Thyroid gland (tissue), 4 donors: ENCODE measurements at regions not wholly inside any gene's neighbourhood (a gene's known extent, or its start where the extent isn't known, plus 50 kb on each side); places are given as distances from the start of the nearest gene placed in this dataset.

ENCODE experiments used
- DNase-seq, 2 donors: peaks; one replicate each; pipeline ENCODE4 v3.0.0-alpha.2; 2019
- H3K27ac ChIP-seq, 3 donors: fragments of 200-600 bp; sonication (generic); 1 replicate in 2 of 3; 2 replicates in 1 of 3; pipeline ENCODE4 v1.5.1; 2016 to 2019; ENCODE audit warnings: mild to moderate bottlenecking in 1 of 3, moderate library complexity in 1 of 3
- H3K27me3 ChIP-seq: fragments of 200-600 bp; sonication (generic); one replicate; pipeline ENCODE4 v1.5.1; 2019
- H3K36me3 ChIP-seq, 2 donors: fragments of 200-600 bp; sonication (generic); one replicate each; pipeline ENCODE4 v1.5.1; 2016 to 2019
- H3K4me1 ChIP-seq, 2 donors: fragments of 200-600 bp; sonication (generic); one replicate each; pipeline ENCODE4 v1.5.1; 2017 to 2019
- H3K4me3 ChIP-seq, 3 donors: fragments of 200-600 bp; sonication (generic); replicated peaks in 1 of 3; 1 replicate in 2 of 3; 2 replicates in 1 of 3; pipeline ENCODE4 v1.5.1; 2016; ENCODE audit warnings: mild to moderate bottlenecking in 1 of 3
- H3K9me3 ChIP-seq: fragments of 200-600 bp; sonication (generic); one replicate; pipeline ENCODE4 v1.5.1; 2017
- POLR2A ChIP-seq, 2 donors: fragments of 450-650 bp; IDR thresholded peaks; one replicate each; pipeline ENCODE4 v1.6.1; 2017; ENCODE audit warnings: antibody characterized with exemption in 2 of 2, mild to moderate bottlenecking in 2 of 2, moderate library complexity in 1 of 2
- WGBS, 2 donors: methylation state at CpG; one replicate each; pipeline ENCODE4 v1.1.5; 2017; 5-methylcytosine and 5-hydroxymethylcytosine counted together
- intact Hi-C: fragments of 100-400 bp; cut with DNase I; formaldehyde crosslinking; loops from one replicate; pipeline ENCODE4 v1.15.1; 2023
- TF ChIP-seq, protein P1 (sequence below), 6 experiments: fragments of 200-600 bp in 3 of 6; fragments of 450-650 bp in 3 of 6; sonication (generic) in 3 of 6; IDR thresholded peaks; one replicate each; pipeline ENCODE4 v1.5.1; 2016 to 2019; ENCODE audit warnings: antibody characterized with exemption in 6 of 6, mild to moderate bottlenecking in 2 of 6, inconsistent platforms in 1 of 6, moderate library complexity in 1 of 6

DNA sequence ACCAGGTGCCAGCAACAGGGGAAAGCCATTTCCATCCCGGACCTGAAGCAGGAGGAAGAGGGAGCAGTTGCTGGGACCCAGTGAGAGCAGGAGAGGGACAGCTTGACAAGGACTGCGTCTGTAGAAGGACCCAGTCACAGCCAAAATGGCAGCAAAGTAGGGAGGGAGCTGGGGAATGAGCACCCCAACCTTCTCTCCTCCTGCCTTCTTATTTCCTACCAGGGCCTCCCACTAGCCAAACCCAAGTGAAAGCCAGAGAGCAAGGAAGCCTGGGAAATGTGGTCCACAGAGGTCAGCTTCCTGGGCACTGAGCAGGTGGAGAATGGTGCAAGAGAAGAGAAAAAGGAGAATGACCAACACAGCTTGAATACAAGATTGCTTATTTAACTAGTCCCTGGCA, 108.5 kb upstream of the MYL2 start:
- H3K27me3 ChIP-seq, result no peaks in the 10 kb centered on the region
- no peaks in the 10 kb centered on the region for H3K36me3 ChIP-seq
- H3K4me3 ChIP-seq, result no peak overlapping the region
- TF ChIP-seq, protein P1, sequence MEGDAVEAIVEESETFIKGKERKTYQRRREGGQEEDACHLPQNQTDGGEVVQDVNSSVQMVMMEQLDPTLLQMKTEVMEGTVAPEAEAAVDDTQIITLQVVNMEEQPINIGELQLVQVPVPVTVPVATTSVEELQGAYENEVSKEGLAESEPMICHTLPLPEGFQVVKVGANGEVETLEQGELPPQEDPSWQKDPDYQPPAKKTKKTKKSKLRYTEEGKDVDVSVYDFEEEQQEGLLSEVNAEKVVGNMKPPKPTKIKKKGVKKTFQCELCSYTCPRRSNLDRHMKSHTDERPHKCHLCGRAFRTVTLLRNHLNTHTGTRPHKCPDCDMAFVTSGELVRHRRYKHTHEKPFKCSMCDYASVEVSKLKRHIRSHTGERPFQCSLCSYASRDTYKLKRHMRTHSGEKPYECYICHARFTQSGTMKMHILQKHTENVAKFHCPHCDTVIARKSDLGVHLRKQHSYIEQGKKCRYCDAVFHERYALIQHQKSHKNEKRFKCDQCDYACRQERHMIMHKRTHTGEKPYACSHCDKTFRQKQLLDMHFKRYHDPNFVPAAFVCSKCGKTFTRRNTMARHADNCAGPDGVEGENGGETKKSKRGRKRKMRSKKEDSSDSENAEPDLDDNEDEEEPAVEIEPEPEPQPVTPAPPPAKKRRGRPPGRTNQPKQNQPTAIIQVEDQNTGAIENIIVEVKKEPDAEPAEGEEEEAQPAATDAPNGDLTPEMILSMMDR (IDR thresholded peaks at IDR 0.05), result no peak
- no peak for TF ChIP-seq POLR2A (IDR thresholded peaks at IDR 0.05)
- H3K27ac ChIP-seq, result no peak overlapping the region
- no peaks in the 10 kb centered on the region for H3K9me3 ChIP-seq
- intact Hi-C loops, result no loop called here
- 88 to 90% methylated on average over 2 of the region's 2 CpGs for WGBS, 2 donors
- no peak for DNase-seq
- peaks cover 0 to 6% of the 10 kb centered on the region in 2 donors for H3K4me1 ChIP-seq

DNA sequence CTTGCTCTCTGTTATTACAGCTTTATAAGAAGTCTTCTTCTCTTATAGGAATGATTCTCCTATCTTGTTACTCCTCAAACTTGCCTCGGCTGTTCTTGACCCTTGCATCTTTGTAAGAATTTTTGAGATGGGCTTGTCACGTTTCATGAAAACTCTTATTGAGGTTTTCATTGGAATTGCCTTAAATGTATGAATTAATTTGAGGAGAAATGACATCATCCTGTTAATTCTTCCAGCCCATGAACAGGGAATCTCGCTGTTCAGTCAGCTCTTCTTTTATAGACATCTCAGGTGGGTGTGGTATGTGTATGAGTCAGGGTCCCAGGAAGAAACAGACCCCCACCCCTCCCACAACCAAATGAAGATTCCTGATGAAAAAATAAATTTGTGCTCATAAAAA, 107.1 kb upstream of the MYL2 start:
- Histone ChIP-seq H3K36me3 (no peaks in the 10 kb centered on the region), H3K27ac (no peak overlapping the region), H3K27me3 (no peaks in the 10 kb centered on the region), H3K4me3 (no peak overlapping the region), H3K4me1 (no peaks in the 10 kb centered on the region), H3K9me3 (no peaks in the 10 kb centered on the region)
- DNase-seq, result no peak
- no peak for TF ChIP-seq POLR2A (IDR thresholded peaks at IDR 0.05)
- TF ChIP-seq, protein P1 (IDR thresholded peaks at IDR 0.05), result no peak
- intact Hi-C loops, result no loop called here
- 87 to 88% methylated on average over 3 of the region's 3 CpGs for WGBS, 2 donors

DNA sequence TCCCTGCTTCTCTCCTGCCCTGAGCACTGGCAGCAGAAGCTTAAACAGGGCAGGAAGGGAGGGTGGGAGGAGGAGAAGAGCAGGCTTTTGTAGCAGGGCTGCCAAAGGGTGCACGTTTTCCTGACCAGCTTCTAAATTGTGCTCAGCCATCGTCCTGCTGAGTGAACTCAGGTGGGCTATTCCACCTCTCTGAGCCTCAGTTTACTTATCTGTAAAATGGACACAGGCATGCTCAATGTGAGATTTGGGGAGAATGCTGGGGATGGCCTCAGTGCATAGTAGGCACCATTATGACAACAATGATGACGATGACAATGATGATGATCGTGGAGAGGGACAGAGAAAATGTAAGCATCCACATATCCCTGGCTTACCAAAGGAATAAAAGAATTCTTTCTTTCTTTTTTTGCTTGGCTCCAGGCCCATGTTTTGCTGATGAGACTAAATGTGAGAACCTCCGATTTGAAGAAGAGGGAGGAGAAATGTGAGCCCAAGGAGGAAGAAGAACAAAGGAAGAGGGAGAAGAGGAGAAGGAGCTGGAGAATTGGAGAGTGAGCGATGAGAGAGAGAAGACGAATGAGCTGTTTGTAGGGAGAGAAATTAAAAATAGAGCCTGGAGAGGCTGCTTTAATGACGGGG, 105.5 kb upstream of the MYL2 start:
- Histone ChIP-seq H3K36me3 (no peaks in the 10 kb centered on the region), H3K4me3 (no peak overlapping the region), H3K4me1 (no peaks in the 10 kb centered on the region), H3K9me3 (no peaks in the 10 kb centered on the region), H3K27me3 (no peaks in the 10 kb centered on the region), H3K27ac (no peak overlapping the region)
- TF ChIP-seq, protein P1 (IDR thresholded peaks at IDR 0.05), result no peak
- TF ChIP-seq POLR2A (IDR thresholded peaks at IDR 0.05), result no peak
- 55 to 67% methylated on average over 8 of the region's 8 CpGs for WGBS, 2 donors
- intact Hi-C loops, result no loop called here
- DNase-seq, result no peak

DNA sequence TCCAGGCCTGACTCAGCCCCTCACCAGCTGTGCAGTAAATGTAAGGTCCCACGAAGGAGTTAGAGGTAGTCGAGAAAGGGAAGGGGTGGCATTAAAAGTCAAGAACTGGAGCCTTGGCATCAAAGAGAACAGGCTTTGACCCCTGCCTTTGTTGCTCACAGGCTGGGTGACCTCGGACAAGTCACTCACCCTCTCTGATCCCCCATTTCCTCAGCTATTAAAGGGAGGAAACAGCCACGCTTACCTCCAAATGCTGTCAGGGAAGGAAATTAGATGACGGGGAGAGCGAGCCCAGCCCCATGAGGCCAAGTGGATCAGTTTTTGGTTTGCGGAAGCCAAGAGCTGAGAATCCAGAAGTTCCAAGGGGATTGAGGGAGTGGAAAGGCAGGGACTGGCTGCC, 104.9 kb upstream of the MYL2 start:
- TF ChIP-seq POLR2A (IDR thresholded peaks at IDR 0.05), result no peak
- TF ChIP-seq, protein P1 (IDR thresholded peaks at IDR 0.05), result no peak

DNA sequence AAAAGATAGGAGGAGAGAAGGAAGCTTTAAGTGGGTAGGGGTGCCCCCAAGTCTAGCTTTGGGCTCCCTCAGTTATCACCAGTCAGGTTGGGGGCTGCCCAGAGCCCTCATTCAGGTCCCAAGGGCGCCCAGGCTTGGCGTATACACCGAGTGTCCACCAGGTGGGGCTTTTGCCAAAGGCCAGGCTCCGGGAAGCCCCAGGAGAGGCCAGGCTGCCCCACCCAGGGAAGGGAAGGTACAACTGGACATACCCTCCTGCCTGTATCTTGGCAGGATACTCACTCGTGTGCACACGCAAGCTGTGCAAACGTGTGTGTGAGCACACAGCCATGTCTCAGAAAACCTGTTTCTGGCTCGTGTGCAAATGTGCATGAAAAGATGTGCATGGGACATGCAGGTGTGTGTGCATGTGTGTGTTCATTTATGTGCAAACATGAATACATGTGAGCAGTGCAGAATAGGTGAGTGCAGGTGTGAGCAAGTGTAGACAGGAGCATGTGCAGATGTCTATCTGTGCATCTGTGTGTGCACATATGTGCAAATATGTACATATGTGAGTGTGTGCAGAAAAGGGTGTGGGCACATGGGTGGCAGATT, 103.9 kb upstream of the MYL2 start:
- Histone ChIP-seq H3K36me3 (no peaks in the 10 kb centered on the region), H3K27ac (no peak overlapping the region), H3K9me3 (no peaks in the 10 kb centered on the region), H3K4me3 (no peak overlapping the region), H3K27me3 (no peaks in the 10 kb centered on the region), H3K4me1 (no peaks in the 10 kb centered on the region)
- TF ChIP-seq, protein P1 (IDR thresholded peaks at IDR 0.05), result peak; percentile 20 to 90 (median 75)
- no peak for TF ChIP-seq POLR2A (IDR thresholded peaks at IDR 0.05)
- intact Hi-C loops, result loop anchor here (5.0 kb wide), 2 partner anchors 273 to 288 kb away; no protein-coding TSS in a partner anchor
- WGBS, 2 donors, result 6 to 7% methylated on average over 7 to 8 of the region's 8 CpGs
- peak; percentile 53 to 73 for DNase-seq

More for the DNA sequence above, 104.9 kb upstream of the MYL2 start:
- no peaks in the 10 kb centered on the region for H3K27me3 ChIP-seq
- 65 to 78% methylated on average over 7 of the region's 7 CpGs for WGBS, 2 donors
- H3K36me3 ChIP-seq, result no peaks in the 10 kb centered on the region
- H3K27ac ChIP-seq, result no peak overlapping the region
- H3K9me3 ChIP-seq, result no peaks in the 10 kb centered on the region
- no peak for DNase-seq
- H3K4me1 ChIP-seq, result no peaks in the 10 kb centered on the region
- no peak overlapping the region for H3K4me3 ChIP-seq
- intact Hi-C loops, result no loop called here
